HFF-Myc (cell line): ENCODE measurements at regions not wholly inside any gene's neighbourhood (a gene's known extent, or its start where the extent isn't known, plus 50 kb on each side); places are given as distances from the start of the nearest gene placed in this dataset.
"Not testable (repeated sequence)": the region's sequence is repeated elsewhere in the genome, so short reads cannot be mapped to it uniquely, and the experiment has no call there.

Source experiments
- DNase-seq: peaks from one replicate; pipeline ENCODE4 v3.0.0-alpha.2; 2011; ENCODE audit warnings: low read depth; ENCODE audit errors: extremely low read depth
- H3K4me3 ChIP-seq: replicated peaks from 2 replicates; pipeline ENCODE4 v1.5.1; 2011; ENCODE audit warnings: low read depth, mild to moderate bottlenecking, control low read depth, low read length
- TF ChIP-seq, protein P1 (sequence below): IDR thresholded peaks from 2 replicates; pipeline ENCODE4 v1.5.1; 2012; ENCODE audit warnings: mild to moderate bottlenecking, low read depth, low read length, control low read depth; ENCODE audit errors: missing control alignments

GRCh38 chr1:118486199-118486598, 301.2 kb upstream of the SPAG17 start:
- no peak overlapping the region for H3K4me3 ChIP-seq
- TF ChIP-seq, protein P1, sequence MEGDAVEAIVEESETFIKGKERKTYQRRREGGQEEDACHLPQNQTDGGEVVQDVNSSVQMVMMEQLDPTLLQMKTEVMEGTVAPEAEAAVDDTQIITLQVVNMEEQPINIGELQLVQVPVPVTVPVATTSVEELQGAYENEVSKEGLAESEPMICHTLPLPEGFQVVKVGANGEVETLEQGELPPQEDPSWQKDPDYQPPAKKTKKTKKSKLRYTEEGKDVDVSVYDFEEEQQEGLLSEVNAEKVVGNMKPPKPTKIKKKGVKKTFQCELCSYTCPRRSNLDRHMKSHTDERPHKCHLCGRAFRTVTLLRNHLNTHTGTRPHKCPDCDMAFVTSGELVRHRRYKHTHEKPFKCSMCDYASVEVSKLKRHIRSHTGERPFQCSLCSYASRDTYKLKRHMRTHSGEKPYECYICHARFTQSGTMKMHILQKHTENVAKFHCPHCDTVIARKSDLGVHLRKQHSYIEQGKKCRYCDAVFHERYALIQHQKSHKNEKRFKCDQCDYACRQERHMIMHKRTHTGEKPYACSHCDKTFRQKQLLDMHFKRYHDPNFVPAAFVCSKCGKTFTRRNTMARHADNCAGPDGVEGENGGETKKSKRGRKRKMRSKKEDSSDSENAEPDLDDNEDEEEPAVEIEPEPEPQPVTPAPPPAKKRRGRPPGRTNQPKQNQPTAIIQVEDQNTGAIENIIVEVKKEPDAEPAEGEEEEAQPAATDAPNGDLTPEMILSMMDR, result no peak
- no peak for DNase-seq

GRCh38 chr1:118485757-118486156, 300.7 kb upstream of the SPAG17 start:
- TF ChIP-seq, protein P1, result no peak
- no peak overlapping the region for H3K4me3 ChIP-seq
- no peak for DNase-seq

GRCh38 chr1:118484893-118485292, 299.9 kb upstream of the SPAG17 start:
- DNase-seq, result no peak
- TF ChIP-seq, protein P1, result no peak
- H3K4me3 ChIP-seq, result no peak overlapping the region

DNA sequence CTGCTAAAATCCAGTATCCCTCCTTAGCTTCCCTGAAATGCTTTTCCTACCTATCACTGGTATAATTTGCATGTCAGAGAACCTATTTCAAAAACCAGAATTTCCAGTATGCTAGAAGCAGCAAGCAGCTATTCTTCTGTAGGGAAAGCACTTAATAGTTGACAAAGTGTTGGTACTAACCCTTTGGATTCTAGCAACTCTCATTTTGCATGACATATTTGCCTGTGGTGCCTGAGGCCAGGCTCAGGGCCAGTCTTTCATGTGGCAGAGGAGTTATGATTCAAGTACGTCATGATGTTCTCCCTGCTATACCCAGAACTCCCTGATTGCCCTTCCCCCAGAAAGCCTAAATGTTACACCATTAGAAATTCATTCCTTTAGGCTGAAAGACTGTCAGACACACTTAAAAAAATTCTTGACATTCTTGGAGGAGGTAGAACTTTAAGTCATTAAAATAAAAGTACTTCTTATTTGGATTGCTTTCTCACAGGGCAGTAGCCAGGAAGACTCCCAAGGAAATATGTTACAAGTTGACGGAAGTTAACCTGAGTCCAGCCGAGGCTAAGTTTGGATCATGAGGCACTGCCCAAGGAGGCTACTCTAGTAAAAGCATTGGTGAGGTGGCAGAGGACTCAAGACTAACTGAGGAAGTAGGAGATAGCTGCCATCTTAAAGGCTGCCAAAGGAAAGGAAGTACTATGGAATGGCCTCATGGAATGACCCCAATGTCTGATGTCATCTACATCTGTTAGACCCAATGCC, 298.4 kb upstream of the SPAG17 start:
- TF ChIP-seq, protein P1, result no peak
- no peak overlapping the region for H3K4me3 ChIP-seq
- DNase-seq, result no peak

DNA sequence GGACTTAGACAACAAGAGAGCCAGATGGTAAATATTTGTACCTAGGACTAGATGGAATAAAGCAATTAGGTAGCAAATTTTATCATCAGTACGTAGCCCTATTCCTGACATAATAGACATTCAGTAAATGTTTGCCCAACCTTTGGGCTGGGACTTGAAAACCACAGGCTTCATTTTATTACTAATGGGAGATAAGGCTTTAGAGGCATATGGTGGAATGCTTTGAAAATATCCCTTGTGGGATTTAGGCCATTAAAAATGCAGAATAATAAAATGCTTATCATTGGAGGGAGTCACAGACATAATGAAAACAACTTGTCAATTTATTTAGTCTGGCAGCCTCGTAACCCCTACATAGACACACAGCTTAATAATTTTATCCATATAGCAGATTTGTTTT, 296.1 kb upstream of the SPAG17 start:
- H3K4me3 ChIP-seq, result no peak overlapping the region
- TF ChIP-seq, protein P1, result no peak
- DNase-seq, result no peak

- TF ChIP-seq, protein P1, result no peak
- DNase-seq, result no peak
- no peak overlapping the region for H3K4me3 ChIP-seq
These were observed 294.3 kb upstream of the SPAG17 start for GRCh38 chr1:118479351-118479750.

DNA sequence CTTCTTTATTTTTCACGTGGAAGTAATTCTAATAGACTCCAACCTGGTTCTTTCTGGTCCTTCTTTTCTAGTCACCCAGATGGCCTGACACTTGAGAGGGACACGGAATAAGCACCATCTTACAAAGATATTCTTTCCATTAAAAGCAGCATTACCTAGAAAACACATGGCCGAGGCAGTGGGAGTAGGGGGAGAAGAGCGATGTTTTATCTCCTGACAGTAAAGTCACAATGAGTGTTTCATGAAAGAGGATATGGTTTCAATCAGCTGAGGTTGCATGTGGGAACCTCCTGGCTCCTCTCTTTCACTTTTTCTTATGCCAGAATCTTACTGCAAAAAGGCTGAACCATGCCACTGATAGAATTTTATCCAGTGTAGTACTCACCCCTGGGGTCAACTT, 288.8 kb upstream of the SPAG17 start:
- H3K4me3 ChIP-seq, result no peak overlapping the region
- TF ChIP-seq, protein P1, result no peak
- DNase-seq, result no peak

GRCh38 chr1:118464460-118464859, 279.4 kb upstream of the SPAG17 start:
- not testable (repeated sequence) for DNase-seq, H3K4me3 ChIP-seq
